Kasumi-1 (cell line): ENCODE measurements at regions not wholly inside any gene's neighbourhood (a gene's known extent, or its start where the extent isn't known, plus 50 kb on each side); places are given as distances from the start of the nearest gene placed in this dataset.
"Not testable (repeated sequence)": the region's sequence is repeated elsewhere in the genome, so short reads cannot be mapped to it uniquely, and the experiment has no call there.

Experiments used
- DNase-seq, 2 experiments: peaks; one replicate each; lab custom pipeline; 2025; lab: John Stamatoyannopoulos, UW

DNA sequence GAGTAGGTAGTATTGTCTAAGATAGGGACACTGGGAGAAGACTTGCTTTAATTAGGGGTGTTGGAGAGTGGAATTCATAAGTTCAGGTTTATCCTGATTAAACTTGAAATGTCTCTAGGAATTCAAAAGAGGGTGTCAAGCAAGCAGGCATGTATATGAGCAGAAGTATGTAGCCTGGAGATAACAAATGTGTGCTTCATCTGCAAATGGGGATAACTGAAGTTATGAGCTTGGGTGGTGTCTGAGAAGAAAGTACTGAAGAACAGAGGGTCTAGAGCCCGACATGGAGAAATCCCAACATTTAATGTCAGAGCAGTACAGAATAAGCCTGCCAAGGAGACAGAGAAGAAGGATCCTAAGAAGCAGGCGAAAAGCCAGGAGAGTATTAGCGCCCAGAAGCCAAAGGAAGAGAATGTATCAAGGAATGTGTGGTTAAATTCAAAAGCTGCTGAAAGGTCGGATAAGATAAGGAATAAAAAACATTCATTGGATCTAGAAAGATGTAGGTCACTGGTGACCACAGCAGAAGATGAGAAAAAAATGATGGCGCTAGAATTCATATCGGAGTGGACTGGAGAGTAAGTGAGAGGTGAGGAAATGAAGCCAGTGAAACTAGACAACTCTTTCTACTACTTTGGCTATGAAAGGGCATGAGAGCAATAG is 401.5 kb upstream of the PIK3R1 start:
- DNase-seq, result no peak

DNA sequence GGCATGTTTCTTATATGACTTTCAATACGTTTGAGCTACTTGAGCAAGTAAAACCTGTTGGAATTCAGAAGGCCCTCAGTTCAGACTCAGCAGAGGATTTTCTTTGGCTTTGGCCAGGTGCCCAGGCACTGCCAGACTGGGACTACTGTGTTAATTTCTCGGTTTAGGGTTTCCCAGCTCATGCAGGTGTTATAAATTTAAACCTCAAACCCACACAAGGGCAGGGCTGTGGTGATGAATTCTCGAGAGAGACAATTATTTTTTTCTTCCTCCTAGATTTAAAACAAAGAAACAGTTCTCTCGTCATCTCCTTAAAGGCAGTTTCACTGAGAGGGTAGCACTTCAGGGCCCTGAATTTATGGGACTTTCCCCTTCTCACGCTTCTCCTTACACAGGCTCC is 406.0 kb upstream of the PIK3R1 start:
- no peak for DNase-seq

DNA sequence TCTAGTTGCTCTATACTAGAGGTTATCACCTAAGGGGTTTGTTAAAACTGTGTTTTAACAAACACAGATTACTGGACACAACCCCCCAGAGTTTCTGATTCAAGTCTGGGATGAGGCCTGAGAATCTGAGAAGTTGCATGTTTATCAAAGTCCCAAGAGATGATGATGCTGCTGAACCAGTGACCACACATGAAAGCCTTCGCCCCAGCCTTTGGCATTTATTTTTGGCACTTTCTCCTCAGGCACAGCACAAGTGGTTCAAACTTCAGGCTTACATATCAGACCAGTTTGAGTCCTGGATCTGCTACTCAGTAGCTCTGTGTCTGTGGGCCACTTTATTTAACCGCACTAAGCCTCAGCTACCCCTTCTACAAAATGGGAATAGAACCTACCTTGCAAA is 407.2 kb upstream of the PIK3R1 start:
- DNase-seq, result no peak

DNA sequence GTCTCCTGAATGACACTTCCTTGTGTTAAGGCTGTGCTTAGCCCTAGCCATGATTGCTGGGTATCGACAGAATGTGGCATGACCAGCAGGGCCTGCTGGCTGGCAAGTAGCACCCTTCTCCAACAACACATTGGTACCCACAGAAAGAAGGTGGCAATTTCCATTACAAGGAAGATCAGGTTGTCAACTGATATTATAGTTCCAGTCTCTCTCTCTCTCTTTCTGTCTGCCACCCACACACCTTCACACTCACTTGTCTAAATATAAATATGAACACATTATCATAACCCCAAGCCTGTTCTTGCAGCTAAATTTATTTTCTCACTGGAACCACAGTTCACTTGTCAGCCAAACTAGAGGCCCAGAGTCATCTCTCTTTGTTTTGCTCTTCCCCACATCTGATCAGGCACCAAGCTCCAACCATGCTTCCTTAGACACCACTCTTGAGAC is 408.1 kb upstream of the PIK3R1 start:
- DNase-seq, result no peak

DNA sequence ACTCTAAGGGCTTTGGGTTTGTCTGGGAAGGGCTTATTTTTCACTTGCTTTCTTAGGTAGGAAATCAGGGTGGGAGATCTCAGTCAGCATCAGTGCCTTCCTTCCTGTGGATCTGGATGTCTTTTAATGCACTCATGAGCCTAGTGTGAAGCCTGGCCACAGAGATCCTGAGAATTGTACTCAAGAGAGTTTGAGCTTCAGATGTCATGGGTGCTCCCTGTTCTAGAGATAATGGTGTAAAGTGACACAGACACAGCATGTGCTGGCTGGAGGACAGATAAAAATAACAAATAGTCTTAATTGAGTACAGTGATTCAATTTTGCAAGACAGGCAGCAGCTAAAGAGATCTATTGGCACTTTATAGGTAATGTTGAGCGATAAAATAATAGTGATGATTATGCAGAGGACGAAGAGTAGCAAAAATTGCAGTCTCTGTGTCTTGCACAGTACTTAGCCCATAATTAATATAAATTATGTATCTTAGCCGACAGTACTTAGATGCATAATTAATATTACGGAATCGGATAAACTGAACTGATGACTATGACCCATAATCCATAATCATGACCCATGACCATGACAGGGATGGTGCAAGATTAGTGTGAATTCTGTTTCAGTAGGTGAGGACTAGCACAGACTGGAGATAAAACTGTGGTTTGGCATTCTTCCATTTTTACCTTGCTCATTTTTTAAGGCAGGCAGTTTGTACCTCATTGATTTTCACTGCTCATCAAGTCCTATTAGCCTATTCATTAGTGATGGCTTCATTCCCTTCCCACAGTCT is 408.7 kb upstream of the PIK3R1 start:
- no peak for DNase-seq

DNA sequence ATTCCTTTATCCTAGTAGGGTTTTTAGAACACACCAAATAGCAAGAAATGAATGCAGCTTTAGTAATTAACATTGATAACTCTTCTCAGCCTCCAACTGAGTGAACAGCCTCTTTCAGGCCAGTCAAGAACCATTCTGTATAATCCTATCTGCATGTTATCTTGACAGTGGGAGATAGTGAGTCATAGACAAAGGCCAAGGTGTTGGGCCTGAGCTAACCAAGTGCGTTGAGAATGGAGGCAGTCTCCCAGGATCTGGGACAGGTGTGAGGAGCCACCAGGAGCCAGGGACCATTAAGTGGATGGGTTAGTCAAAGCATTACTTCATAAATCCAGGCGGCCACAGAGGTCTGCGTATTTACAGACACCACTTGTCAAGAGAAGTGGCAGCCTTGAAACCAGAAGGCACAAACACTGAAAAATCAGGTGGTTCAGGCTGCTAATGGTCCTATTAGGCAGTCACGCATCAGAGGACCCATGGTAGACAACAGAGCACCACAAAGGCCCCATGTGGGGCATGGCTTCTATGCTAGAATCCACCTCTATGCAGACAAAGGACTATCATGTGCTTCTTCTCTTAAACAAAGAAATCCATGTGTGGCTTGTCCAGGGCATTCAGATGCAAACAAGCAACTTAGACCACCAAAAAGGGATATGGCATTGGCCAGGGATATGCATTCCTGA is 409.7 kb upstream of the PIK3R1 start:
- no peak for DNase-seq

DNA sequence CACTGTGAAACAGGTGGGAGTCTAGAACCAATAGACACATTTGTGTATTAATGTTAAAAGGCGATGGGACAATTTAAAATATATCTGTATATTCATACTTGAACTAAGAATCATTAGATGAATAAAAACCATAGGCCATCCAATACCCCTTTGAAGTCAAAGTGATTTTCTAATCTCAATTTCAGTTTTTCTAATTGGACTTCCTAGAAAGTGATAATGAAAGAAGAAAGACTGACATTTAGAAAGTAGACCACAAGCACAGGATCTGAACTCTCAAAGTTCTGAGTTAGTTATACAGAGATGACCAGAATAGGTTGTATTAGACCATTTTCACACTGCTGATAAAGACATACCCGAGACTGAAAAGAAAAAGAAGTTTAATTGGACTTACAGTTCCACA is 412.8 kb upstream of the PIK3R1 start:
- no peak for DNase-seq

DNA sequence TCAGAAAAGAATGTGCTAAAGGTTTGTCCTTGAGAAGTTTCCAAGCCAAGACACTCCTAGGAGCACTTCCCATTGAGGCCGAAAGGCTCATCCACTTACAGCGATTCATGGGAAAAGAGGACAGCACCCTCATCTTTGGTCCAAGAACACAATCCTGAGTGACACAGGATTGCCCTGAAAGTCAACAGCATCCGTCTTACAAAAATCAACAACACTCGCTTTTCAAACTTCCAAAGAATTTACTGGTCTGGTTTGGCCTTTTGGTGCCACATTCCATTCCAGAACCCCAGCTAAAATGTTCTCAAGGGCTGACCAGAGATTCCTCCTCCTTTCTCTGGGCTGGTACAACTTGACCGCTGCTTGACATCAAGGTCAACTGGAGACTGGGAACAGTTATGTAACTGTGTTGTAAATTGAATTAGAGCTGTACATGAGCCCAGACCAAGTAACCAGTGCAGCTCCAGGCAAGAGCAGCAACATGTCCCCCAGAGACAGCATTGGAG is 415.8 kb upstream of the PIK3R1 start:
- no peak for DNase-seq

DNA sequence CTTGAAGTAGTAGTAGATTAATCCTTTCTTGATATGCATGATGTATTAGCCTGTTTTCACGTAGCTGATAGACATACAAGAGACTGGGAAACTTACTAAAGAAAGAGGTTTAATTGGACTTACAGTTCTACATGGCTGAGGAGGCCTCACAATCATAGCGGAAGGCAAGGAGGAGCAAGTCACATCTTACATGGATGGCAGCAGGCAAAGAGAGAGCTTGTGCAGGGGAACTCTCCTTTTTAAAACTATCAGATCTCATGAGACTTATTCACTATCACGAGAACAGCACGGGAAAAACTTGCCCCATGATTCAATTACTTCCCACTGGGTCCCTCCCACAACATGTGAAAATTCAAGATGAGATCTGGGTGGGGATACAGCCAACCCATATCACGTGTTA is 417.1 kb upstream of the PIK3R1 start:
- DNase-seq, result not testable (repeated sequence)

DNA sequence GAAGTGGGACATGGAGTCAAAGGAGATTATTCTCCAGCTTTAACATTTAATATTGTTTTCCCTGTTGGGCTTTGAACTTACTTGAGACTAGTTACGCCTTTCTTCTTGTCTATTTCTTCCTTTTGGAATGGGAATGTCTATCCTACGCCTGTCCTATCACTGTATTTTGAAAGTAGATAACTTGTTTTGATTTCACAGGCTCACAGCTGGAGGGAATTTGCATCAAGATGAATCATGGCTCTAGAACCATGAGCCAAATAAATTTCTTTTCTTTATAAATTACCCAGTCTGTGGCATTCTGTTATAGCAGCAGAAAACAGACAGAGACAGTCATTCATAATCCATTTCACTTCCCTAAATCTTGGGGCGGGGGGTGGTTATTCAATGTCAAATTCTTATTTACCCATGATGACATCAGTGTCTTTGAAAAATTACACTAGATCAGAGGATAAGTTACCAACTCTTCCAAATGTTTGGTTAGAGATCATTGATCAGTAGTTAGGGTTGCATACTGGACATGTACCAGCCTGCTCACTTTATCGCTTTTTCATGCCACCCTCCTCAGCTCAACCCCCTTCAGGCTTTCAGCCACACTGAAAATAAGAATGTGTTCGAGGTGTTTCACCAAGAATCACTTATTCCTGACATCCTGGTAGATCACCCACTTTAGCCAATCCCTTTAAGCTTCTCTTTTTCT is 419.6 kb upstream of the PIK3R1 start:
- no peak for DNase-seq

DNA sequence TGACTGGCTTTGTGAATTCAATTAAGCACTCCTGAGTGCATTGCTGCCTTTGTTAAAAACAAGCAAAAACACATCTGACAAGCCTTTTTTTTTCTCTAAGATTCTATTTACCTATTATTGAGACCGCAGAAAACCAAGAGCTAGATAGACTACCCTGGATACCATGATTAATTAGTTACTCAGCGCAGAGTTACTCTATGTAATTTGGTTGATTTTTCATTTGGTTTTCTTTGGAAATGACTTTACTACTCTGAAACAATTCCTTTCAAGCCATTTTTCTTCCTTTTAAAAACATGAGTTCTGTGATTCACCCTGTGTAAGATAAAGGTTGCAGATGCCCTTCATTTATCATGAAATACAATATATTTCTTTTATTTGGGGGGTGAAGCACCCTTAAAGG is 421.6 kb upstream of the PIK3R1 start:
- DNase-seq, result no peak

DNA sequence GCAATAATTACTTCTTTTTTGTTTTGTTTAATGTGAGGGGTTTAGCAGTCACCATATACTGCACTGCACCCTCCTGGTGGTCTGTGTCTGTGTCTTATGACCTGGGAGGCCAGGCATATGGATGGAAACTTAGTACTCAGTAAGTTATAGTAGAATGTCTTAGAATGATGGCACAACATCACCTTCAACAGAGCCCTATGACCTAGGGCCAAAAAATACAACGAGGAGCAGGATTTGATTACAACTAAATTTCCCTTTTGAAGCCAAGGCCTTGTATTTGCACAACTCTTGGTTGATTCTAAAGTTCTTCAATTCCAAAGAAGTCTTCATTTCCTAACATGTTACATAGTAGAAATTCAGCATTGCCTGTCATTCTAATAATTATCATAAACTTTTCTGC is 422.1 kb upstream of the PIK3R1 start:
- no peak for DNase-seq

DNA sequence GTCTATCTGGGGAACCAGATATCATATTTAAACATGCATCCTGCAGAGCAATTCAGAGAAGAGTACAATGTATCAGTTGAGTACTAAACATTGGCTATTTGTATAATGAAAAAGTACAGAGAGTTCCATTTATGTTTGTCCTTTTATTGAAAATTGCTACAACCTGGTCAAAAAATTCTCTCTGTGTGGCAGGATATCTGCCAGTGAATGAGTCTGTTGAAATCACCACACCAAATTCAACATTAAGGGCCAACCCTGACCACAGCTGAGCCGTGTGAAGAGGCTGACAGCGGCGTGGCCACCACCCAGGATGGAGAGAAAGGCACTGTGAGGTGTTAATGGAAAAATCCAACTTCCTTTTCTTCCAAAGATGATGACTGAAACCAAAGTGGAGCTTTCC is 422.7 kb upstream of the PIK3R1 start:
- DNase-seq, result no peak

DNA sequence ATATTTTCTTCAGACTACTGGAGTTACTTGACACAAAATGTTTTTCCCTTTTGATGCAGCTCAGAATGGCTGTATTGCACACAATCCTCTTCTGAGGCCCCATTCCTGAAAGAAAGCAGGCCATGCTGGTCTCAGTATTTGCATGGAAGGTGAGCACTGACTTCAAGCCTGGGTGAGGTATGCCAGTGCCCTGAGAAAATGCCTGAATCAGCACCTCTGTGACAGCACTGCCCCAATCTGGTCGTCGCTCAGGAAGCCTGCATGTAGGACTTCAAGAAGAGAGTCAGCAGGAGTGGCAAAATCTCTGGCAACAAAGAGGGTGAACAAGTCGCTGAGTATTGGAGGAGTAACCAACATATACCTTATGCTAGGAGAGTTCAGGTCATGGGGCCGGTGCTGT is 425.2 kb upstream of the PIK3R1 start:
- no peak for DNase-seq

DNA sequence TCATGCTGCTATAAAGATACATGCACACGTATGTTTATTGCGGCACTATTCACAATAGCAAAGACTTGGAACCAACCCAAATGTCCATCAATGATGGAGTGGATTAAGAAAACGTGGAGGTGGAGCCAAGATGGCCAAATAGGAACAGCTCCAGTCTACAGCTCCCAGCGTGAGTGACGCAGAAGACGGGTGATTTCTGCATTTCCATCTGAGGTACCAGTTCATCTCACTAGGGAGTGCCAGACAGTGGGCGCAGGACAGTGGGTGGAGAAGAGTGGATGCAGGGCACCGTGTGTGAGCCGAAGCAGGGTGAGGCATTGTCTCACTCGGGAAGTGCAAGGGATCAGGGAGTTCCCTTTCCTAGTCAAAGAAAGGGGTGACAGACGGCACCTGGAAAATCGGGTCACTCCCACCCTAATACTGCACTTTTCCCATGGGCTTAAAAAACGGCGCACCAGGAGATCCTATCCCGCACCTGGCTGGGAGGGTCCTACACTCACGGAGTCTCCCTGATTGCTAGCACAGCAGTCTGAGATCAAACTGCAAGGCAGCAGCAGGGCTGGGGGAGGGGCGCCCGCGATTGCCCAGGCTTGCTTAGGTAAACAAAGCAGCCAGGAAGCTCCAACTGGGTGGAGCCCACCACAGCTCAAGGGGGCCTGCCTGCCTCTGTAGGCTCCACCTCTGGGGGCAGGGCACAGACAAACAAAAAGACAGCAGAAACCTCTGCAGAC is 435.5 kb upstream of the PIK3R1 start:
- not testable (repeated sequence) for DNase-seq

DNA sequence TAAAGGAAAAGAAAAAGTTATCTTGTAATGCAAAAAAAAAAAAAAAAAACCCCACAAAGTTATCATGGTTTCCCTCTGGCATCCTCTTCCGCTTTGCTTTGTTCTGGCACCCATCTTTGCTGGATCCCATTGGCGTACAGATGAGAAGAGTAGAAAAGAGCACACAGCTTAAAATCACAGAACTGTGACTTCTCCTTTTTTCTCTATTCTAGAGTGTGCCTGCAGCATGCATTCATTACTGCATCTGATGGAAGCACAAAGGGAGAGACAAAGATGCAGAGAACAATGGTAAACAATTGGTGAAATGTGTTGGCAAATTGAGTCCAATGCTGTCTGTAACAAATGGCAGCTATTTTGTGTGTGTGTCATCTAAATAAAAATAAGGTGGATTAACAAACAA is 440.8 kb upstream of the PIK3R1 start:
- DNase-seq, result no peak

DNA sequence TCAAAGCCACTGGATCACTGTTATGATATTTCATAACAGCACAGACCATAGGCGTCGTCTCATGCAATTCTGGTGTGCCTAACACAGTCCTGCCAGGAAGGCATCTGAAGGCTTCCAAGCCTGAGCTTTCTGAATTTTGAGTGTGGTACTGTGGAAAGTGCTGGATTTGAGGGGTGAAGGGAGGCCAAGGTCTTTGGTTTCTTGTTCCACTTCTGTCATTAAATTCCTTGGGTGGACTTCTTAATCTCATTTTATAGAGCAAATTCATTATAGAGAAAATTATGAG is 441.3 kb upstream of the PIK3R1 start:
- DNase-seq, result no peak

DNA sequence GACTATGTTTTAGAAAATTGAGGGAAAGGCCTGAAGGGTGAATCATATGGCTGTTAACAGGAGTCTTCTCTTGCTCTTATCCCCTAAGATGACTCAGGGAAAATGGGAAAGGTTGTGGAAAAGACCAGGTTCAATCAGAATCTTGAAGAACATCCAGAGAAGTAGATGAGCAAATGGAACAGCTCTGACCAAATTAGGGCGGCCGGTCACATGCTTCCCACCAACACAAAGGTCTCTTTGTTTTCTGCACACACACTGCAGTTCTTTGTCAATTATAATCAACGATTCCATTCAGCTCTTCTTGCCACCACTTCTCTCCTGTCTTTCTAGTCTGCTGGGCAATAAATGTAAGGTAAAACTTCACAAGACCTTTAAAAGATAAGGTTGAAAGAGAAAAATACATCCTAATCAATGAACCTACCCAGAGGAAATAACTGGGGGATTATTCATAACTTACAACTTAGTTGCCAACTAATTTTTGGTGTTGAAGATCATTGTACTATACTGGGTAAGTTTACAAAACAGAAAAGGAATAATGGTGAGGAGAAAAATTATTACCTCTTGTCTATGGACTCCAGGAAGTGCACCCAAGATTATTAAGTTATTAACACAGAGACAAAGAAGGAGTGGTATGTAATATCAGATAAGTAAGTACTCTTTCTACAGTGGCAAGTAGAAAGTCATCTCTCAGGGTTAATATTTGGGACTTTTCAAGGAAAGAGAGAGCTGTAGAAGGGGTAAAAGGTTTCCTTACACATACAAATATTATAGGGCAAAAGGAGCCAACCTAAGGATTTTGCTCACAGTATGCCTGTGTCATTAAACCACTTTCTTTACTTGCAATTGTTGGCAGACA is 441.9 kb upstream of the PIK3R1 start:
- DNase-seq, result no peak

DNA sequence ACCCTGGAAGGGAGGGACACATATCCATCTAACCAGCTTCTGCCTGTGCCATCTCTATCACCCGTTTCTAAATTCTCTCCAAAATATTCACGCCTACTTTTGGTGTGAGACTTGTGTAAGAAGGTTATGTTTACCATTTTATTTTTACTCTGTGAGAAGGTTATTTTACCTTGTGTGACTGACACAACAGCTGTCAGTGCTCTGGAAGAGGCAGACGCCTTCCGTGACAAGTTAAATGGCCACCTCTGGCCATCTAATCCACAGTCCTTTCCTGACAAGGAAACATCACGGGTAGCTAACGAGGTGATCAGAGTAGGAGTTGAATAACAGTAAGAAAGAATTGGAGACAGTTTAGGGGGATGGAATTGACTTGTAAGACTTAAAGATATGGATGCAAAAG is 443.8 kb upstream of the PIK3R1 start:
- DNase-seq, result no peak

DNA sequence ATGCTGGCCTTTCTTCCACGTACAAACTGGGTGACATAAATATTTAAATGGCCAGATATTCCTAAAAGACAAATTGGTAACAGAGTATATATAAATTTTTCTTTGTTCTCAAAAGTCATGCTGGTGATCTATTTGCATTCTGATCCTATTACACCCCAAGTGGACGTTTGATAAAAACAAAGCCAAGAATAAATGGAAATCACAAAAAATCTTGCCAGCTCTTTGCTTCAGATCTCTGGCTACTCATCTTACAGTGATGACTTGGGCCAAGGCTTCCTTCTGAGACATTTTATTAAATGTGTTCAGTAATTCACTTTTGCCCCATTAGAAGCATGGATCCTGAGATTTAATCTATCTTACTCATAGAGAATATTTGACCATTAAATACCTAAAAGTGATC is 444.3 kb upstream of the PIK3R1 start:
- no peak for DNase-seq

DNA sequence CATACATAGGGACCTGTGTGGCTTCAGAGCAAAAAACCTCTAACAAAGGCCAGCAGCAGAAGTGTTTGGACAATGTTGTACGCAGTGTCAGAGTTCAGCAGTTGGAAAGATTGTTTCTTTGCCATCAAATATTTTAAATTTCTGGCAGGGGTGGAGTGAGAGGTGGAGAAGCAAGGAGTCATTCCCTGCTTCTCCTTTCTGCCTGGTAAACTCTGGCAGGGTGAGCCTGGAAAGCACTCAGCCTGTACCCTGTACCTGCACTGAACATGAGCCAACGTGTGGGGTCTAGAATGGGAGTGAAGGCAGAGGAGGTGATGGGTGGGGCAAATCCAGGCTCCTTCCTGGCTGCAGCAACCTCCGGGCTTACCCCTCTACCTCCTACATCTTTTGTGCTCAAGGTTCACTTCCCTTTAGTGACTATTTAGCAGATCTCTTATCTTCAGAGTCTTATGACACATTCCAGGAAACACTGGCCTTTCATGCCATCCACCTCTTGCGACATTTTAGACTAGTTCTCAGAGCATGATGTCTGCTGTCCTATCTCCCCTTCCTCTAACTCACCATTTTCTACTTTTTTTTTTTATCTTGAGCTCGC is 445.0 kb upstream of the PIK3R1 start:
- peak; percentile 81 to 87 for DNase-seq
